A549 (cell line): ENCODE measurements at regions not wholly inside any gene's neighbourhood (a gene's known extent, or its start where the extent isn't known, plus 50 kb on each side); places are given as distances from the start of the nearest gene placed in this dataset.

Source experiments
- ATAC-seq, 2 experiments: fragments of 200-7000 bp in 1 of 2; fragments of >200 bp in 1 of 2; cut with Nextera tagmentation in 1 of 2; cut with Tn5 transposase in 1 of 2; 3 replicates each; pipeline versions ENCODE4 v1.8.0 to v1.9.1; 2018 to 2020; ENCODE audit warnings: mild to moderate bottlenecking in 1 of 2, moderate library complexity in 1 of 2
- CTCF ChIA-PET: fragments of 300-600 bp; sonication (Branson Sonifier 250); formaldehyde crosslinking; extraction: SDS; loops from one replicate; lab custom pipeline; 2021; ENCODE audit warnings: antibody characterized with exemption, inconsistent platforms; lab: Yijun Ruan, JAX
- POLR2A ChIA-PET: fragments of 350-600 bp; formaldehyde crosslinking; extraction: SDS; loops from one replicate; lab custom pipeline; 2021; ENCODE audit warnings: antibody characterized with exemption, inconsistent platforms; lab: Yijun Ruan, JAX
- DNase-seq, 2 experiments: peaks; one replicate each; pipeline versions ENCODE4 v3.0.0 to v3.0.0-alpha.2; 2011 to 2016; ENCODE audit warnings: low read depth in 1 of 2, low spot score in 1 of 2
- FAIRE-seq: peaks from 2 replicates; lab custom pipeline; 2011; peaks lifted over from hg19 to GRCh38; lab: Jason Lieb, UNC
- H3K27ac ChIP-seq, 2 experiments: fragments of >200 bp; sonication (Bioruptor Twin); formaldehyde crosslinking; 3 replicates each; pipeline ENCODE4 v1.5.1; 2016 to 2017
- H3K4me1 ChIP-seq: fragments of >200 bp; sonication (Bioruptor Twin); formaldehyde crosslinking; 3 replicates; pipeline ENCODE4 v1.6.1; 2016
- H3K4me2 ChIP-seq: fragments of >200 bp; sonication (Bioruptor Twin); formaldehyde crosslinking; 3 replicates; pipeline ENCODE4 v1.6.1; 2016
- H3K4me3 ChIP-seq: fragments of >200 bp; sonication (Bioruptor Twin); formaldehyde crosslinking; 3 replicates; pipeline ENCODE4 v1.5.1; 2016
- H3K9me3 ChIP-seq: fragments of >200 bp; sonication (Bioruptor Twin); formaldehyde crosslinking; 3 replicates; pipeline ENCODE4 v1.6.1; 2016
- BHLHE40 ChIP-seq: IDR thresholded peaks from 2 replicates; pipeline ENCODE4 v1.6.1; 2012; ENCODE audit warnings: low read depth, low read length, inconsistent platforms
- CBX2 ChIP-seq: fragments of 200-600 bp; sonication (generic); IDR thresholded peaks from 2 replicates; pipeline ENCODE4 v1.6.1; 2016; ENCODE audit warnings: low read depth, mild to moderate bottlenecking, borderline replicate concordance
- CEBPB ChIP-seq, 2 experiments: fragments of >200 bp in 1 of 2; sonication (Bioruptor Twin) in 1 of 2; formaldehyde crosslinking in 1 of 2; IDR thresholded peaks; 2 replicates each; pipeline ENCODE4 v1.6.1; 2012 to 2016
- CHD2 ChIP-seq: fragments of 150-350 bp; IDR thresholded peaks from 2 replicates; pipeline ENCODE4 v1.6.1; 2014; ENCODE audit warnings: low read length; ENCODE audit not compliant: partially characterized antibody
- EHF ChIP-seq: fragments of 250-450 bp; sonication (Bioruptor Pico); IDR thresholded peaks from 2 replicates; pipeline ENCODE4 v1.5.0; 2020; ENCODE audit warnings: mild to moderate bottlenecking
- FOSB ChIP-seq: fragments of 250-450 bp; sonication (Bioruptor Pico); IDR thresholded peaks from 2 replicates; pipeline ENCODE4 v1.5.0; 2020; ENCODE audit warnings: mild to moderate bottlenecking, moderate library complexity
- FOSL2 ChIP-seq, 2 experiments: fragments of 450-650 bp in 1 of 2; fragments of >200 bp in 1 of 2; sonication (Bioruptor Twin) in 1 of 2; formaldehyde crosslinking; IDR thresholded peaks; 2 replicates each; pipeline versions ENCODE4 v1.5.0 to v1.6.1; 2016 to 2020; ENCODE audit warnings: mild to moderate bottlenecking in 1 of 2, moderate library complexity in 1 of 2
- HEYL ChIP-seq: fragments of 250-450 bp; sonication (Bioruptor Pico); IDR thresholded peaks from 2 replicates; pipeline ENCODE4 v1.8.0; 2021; ENCODE audit warnings: mild to moderate bottlenecking, moderate library complexity
- JUN ChIP-seq, 2 experiments: fragments of >200 bp; sonication (Bioruptor Twin); formaldehyde crosslinking; IDR thresholded peaks; 2 replicates in 1 of 2; 3 replicates in 1 of 2; pipeline ENCODE4 v1.6.1; 2016 to 2017
- KDM5A ChIP-seq: fragments of 200-600 bp; sonication (generic); IDR thresholded peaks from 2 replicates; pipeline ENCODE4 v1.6.1; 2016; ENCODE audit warnings: antibody characterized with exemption, mild to moderate bottlenecking
- MAFK ChIP-seq: fragments of 450-650 bp; IDR thresholded peaks from 2 replicates; pipeline ENCODE4 v1.6.1; 2014; ENCODE audit not compliant: partially characterized antibody
- NFE2L2 ChIP-seq: fragments of 150-350 bp; conservative IDR thresholded peaks from 2 replicates; pipeline ENCODE4 v1.6.1; 2014; ENCODE audit warnings: low read length
- NPAS2 ChIP-seq: fragments of 250-450 bp; sonication (Bioruptor Pico); IDR thresholded peaks from 2 replicates; pipeline ENCODE4 v1.8.0; 2022; ENCODE audit warnings: mild to moderate bottlenecking, moderate library complexity, borderline replicate concordance
- PHF8 ChIP-seq: fragments of 200-600 bp; sonication (generic); IDR thresholded peaks from 2 replicates; pipeline ENCODE4 v1.6.1; 2016; ENCODE audit warnings: low read depth, mild to moderate bottlenecking, antibody characterized with exemption, moderate library complexity, borderline replicate concordance
- RAD21 ChIP-seq, 2 experiments: fragments of >200 bp in 1 of 2; sonication (Bioruptor Twin) in 1 of 2; formaldehyde crosslinking in 1 of 2; IDR thresholded peaks in 1 of 2; conservative IDR thresholded peaks in 1 of 2; 2 replicates in 1 of 2; 3 replicates in 1 of 2; pipeline ENCODE4 v1.6.1; 2012 to 2018; ENCODE audit warnings: inconsistent platforms in 1 of 2
- RFX5 ChIP-seq: fragments of 450-650 bp; IDR thresholded peaks from 2 replicates; pipeline ENCODE4 v1.7.1; 2014; ENCODE audit warnings: antibody characterized with exemption, mild to moderate bottlenecking, moderate library complexity
- SMC3 ChIP-seq: fragments of >200 bp; sonication (Bioruptor Twin); formaldehyde crosslinking; IDR thresholded peaks from 3 replicates; pipeline ENCODE4 v1.6.1; 2018; ENCODE audit warnings: inconsistent platforms
- TP53 ChIP-seq: fragments of 250-450 bp; sonication (Bioruptor Pico); IDR thresholded peaks from 2 replicates; pipeline ENCODE4 v1.5.0; 2021; ENCODE audit warnings: mild to moderate bottlenecking, moderate library complexity
- WGBS: methylation state at CpG from one replicate; pipeline ENCODE4 v1.1.6; 2017; ENCODE audit errors: missing lambda C conversion rate; 5-methylcytosine and 5-hydroxymethylcytosine counted together
- TF ChIP-seq, protein P1 (sequence below): IDR thresholded peaks from 2 replicates; pipeline ENCODE4 v1.6.1; 2012; ENCODE audit warnings: low read depth, borderline replicate concordance
- TF ChIP-seq, protein P2 (sequence below): fragments of 200-600 bp; sonication (generic); IDR thresholded peaks from 2 replicates; pipeline ENCODE4 v1.6.1; 2016; ENCODE audit warnings: antibody characterized with exemption, mild to moderate bottlenecking, moderate library complexity
- TF ChIP-seq, protein P3 (sequence below): fragments of 250-450 bp; sonication (Bioruptor Pico); IDR thresholded peaks from 2 replicates; pipeline ENCODE4 v1.5.0; 2021; ENCODE audit warnings: mild to moderate bottlenecking, moderate library complexity, borderline replicate concordance
- TF ChIP-seq, protein P4 (sequence below): fragments of 250-450 bp; sonication (Bioruptor Pico); IDR thresholded peaks from 2 replicates; pipeline ENCODE4 v1.5.0; 2020; ENCODE audit warnings: low read depth, mild to moderate bottlenecking, moderate library complexity

DNA sequence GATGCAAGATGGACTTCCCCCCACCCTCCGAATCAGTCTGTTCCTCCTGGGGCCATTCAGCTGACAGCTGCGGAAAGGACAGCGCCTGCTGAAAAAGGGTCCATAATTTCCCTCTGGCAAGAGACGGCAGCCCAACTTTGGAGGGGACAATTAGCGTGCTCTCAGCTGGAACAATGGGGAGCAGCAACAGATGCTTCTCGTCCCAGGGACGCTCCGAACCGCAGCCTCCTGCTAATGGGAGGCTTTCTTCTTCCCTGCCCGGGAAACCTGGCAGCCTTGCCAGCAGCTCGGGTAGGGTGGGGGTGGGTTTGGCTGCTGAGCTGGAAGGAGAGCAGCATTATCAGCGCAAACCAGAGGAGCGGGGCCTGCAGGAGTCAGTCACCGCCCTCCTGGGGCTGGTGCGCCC lies 500.0 kb upstream of the SALL1 start:
- ChIA-PET CTCF (no interaction called here), POLR2A (no interaction called here)
- Histone ChIP-seq H3K4me3 (no peak overlapping the region), H3K4me1 (no peaks in the 10 kb centered on the region), H3K27ac (no peak overlapping the region), H3K4me2 (no peak overlapping the region), H3K9me3 (no peaks in the 10 kb centered on the region)
- FAIRE-seq (no peak), ATAC-seq (no peak), DNase-seq (no peak)
- TF ChIP-seq CHD2 (no peak), MAFK (no peak), FOSB (CRISPR knock-in tag) (no peak), NPAS2 (CRISPR knock-in tag) (no peak), EHF (no peak), BHLHE40 (no peak), SMC3 (no peak)
- TF ChIP-seq, protein P1, sequence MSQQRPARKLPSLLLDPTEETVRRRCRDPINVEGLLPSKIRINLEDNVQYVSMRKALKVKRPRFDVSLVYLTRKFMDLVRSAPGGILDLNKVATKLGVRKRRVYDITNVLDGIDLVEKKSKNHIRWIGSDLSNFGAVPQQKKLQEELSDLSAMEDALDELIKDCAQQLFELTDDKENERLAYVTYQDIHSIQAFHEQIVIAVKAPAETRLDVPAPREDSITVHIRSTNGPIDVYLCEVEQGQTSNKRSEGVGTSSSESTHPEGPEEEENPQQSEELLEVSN: no peak
- TF ChIP-seq, protein P2, sequence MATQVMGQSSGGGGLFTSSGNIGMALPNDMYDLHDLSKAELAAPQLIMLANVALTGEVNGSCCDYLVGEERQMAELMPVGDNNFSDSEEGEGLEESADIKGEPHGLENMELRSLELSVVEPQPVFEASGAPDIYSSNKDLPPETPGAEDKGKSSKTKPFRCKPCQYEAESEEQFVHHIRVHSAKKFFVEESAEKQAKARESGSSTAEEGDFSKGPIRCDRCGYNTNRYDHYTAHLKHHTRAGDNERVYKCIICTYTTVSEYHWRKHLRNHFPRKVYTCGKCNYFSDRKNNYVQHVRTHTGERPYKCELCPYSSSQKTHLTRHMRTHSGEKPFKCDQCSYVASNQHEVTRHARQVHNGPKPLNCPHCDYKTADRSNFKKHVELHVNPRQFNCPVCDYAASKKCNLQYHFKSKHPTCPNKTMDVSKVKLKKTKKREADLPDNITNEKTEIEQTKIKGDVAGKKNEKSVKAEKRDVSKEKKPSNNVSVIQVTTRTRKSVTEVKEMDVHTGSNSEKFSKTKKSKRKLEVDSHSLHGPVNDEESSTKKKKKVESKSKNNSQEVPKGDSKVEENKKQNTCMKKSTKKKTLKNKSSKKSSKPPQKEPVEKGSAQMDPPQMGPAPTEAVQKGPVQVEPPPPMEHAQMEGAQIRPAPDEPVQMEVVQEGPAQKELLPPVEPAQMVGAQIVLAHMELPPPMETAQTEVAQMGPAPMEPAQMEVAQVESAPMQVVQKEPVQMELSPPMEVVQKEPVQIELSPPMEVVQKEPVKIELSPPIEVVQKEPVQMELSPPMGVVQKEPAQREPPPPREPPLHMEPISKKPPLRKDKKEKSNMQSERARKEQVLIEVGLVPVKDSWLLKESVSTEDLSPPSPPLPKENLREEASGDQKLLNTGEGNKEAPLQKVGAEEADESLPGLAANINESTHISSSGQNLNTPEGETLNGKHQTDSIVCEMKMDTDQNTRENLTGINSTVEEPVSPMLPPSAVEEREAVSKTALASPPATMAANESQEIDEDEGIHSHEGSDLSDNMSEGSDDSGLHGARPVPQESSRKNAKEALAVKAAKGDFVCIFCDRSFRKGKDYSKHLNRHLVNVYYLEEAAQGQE: no peak
- WGBS: 61% methylated on average over 10 of the region's 15 CpGs

DNA sequence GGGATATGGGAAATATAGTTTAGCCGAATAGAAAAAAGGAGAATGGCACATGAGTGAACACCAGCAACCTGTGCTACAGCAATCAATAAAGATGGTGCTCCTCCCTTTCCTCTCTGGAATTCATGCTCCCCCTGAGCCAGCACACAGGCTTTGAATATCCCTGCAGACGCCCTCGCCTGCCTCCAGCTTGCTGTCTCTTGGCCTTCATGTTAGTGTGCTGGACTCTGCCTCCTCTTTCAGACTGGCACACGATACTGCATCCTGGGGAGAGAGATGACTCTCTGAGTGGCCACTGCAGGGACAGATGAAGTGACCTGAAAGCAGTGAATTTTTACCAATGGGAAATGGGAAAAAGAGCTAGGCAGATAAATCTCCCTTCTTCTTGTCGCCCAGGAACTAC lies 498.6 kb upstream of the SALL1 start:
- POLR2A ChIA-PET: no interaction called here
- CTCF ChIA-PET: interaction anchor here (1.1 kb wide), 1 partner anchor 1625 kb away, joined by 3 read pairs; the partner anchor contains the start of gene CNEP1R1
- DNase-seq (no peak), ATAC-seq (no peak), FAIRE-seq (no peak)
- Histone ChIP-seq H3K4me1 (no peaks in the 10 kb centered on the region), H3K9me3 (no peaks in the 10 kb centered on the region), H3K4me2 (no peak overlapping the region), H3K4me3 (no peak overlapping the region), H3K27ac (no peak overlapping the region)
- WGBS: 14% methylated on average over 5 of the region's 5 CpGs
- TF ChIP-seq TP53 (CRISPR knock-in tag) (no peak), PHF8 (no peak)

DNA sequence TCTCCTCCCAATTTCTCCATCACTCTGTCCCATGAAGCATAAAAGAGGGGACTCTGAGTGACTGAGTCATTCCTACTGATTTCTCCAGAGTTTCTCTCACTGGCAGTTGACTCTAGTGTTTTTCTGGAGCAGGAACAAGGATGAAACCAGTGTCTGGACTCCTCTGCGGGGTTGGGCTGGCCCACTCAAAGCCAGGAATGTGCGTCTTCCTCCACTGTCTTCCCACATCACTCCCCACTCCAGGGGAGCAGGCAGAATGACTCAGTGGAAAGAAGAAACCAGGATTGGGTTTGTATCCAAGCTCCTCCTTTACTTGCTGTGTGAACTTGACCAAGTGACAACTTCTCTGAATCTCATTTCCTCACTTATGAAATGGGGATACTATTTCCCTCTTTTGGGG lies 497.5 kb upstream of the SALL1 start:
- H3K4me2 ChIP-seq: no peak overlapping the region
- no peak for DNase-seq
- no peaks in the 10 kb centered on the region for H3K4me1 ChIP-seq
- 52% methylated on average over 2 of the region's 2 CpGs for WGBS
- H3K9me3 ChIP-seq: no peaks in the 10 kb centered on the region
- ChIA-PET POLR2A (no interaction called here), CTCF (no interaction called here)
- FAIRE-seq: no peak
- no peak overlapping the region for H3K4me3 ChIP-seq
- TF ChIP-seq JUN (IDR thresholded peaks at IDR 0.05): no peak
- TF ChIP-seq, protein P3, sequence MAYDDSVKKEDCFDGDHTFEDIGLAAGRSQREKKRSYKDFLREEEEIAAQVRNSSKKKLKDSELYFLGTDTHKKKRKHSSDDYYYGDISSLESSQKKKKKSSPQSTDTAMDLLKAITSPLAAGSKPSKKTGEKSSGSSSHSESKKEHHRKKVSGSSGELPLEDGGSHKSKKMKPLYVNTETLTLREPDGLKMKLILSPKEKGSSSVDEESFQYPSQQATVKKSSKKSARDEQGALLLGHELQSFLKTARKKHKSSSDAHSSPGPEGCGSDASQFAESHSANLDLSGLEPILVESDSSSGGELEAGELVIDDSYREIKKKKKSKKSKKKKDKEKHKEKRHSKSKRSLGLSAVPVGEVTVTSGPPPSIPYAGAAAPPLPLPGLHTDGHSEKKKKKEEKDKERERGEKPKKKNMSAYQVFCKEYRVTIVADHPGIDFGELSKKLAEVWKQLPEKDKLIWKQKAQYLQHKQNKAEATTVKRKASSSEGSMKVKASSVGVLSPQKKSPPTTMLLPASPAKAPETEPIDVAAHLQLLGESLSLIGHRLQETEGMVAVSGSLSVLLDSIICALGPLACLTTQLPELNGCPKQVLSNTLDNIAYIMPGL (CRISPR knock-in tag): no peak
- no peak for TF ChIP-seq NFE2L2
- no peak for TF ChIP-seq FOSL2 (IDR thresholded peaks at IDR 0.05)
- no peak for TF ChIP-seq FOSL2 (CRISPR knock-in tag; IDR thresholded peaks at IDR 0.05)
- TF ChIP-seq, protein P4, sequence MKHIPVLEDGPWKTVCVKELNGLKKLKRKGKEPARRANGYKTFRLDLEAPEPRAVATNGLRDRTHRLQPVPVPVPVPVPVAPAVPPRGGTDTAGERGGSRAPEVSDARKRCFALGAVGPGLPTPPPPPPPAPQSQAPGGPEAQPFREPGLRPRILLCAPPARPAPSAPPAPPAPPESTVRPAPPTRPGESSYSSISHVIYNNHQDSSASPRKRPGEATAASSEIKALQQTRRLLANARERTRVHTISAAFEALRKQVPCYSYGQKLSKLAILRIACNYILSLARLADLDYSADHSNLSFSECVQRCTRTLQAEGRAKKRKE (CRISPR knock-in tag): no peak
- no peak for TF ChIP-seq RAD21 (conservative IDR thresholded peaks at IDR 0.05 in 1 of 2, IDR thresholded peaks at IDR 0.05 in 1 of 2)
- TF ChIP-seq, protein P1: no peak
- TF ChIP-seq CHD2: no peak
- TF ChIP-seq CEBPB (IDR thresholded peaks at IDR 0.05): no peak
- TF ChIP-seq KDM5A: no peak
- no peak for TF ChIP-seq CBX2
- no peak for TF ChIP-seq RFX5
- TF ChIP-seq TP53 (CRISPR knock-in tag): no peak
- no peak for TF ChIP-seq HEYL
- no peak overlapping the region for H3K27ac ChIP-seq
- ATAC-seq: no peak
